H9 (cell line): ENCODE measurements at regions not wholly inside any gene's neighbourhood (a gene's known extent, or its start where the extent isn't known, plus 50 kb on each side); places are given as distances from the start of the nearest gene placed in this dataset.

Source experiments
- DNase-seq: peaks from one replicate; pipeline ENCODE4 v3.0.0-alpha.2; 2017
- H2AFZ ChIP-seq: one replicate; pipeline ENCODE4 v1.6.1; 2013; ENCODE audit warnings: mild to moderate bottlenecking, low read length, control low read depth, moderate library complexity
- H2AK5ac ChIP-seq: 2 replicates; pipeline ENCODE4 v1.6.1; 2013; ENCODE audit warnings: low read length, control low read depth, mixed read lengths; ENCODE audit not compliant: insufficient read length
- H2BK120ac ChIP-seq: one replicate; pipeline ENCODE4 v1.6.1; 2013; ENCODE audit warnings: low read depth, mild to moderate bottlenecking, low read length, control low read depth, inconsistent platforms; ENCODE audit not compliant: poor library complexity, severe bottlenecking
- H2BK12ac ChIP-seq: 2 replicates; pipeline ENCODE4 v1.6.1; 2013; ENCODE audit warnings: low read length, control low read depth, mixed read lengths, low read depth; ENCODE audit not compliant: insufficient read length
- H2BK15ac ChIP-seq: 2 replicates; pipeline ENCODE4 v1.6.1; 2013; ENCODE audit warnings: low read depth, low read length, control low read depth
- H2BK20ac ChIP-seq: one replicate; pipeline ENCODE4 v1.6.1; 2013; ENCODE audit warnings: low read depth, mild to moderate bottlenecking, low read length, control low read depth, inconsistent platforms; ENCODE audit not compliant: poor library complexity, severe bottlenecking
- H2BK5ac ChIP-seq: 2 replicates; pipeline ENCODE4 v1.6.1; 2013; ENCODE audit warnings: low read length, control low read depth, mixed read lengths; ENCODE audit not compliant: insufficient read length
- H3K14ac ChIP-seq: 2 replicates; pipeline ENCODE4 v1.6.1; 2013; ENCODE audit warnings: low read length, control low read depth; ENCODE audit not compliant: insufficient read depth
- H3K18ac ChIP-seq: 2 replicates; pipeline ENCODE4 v1.6.1; 2013; ENCODE audit warnings: low read depth, mild to moderate bottlenecking, mixed read lengths, low read length, control low read depth; ENCODE audit not compliant: insufficient read length
- H3K23ac ChIP-seq: 2 replicates; pipeline ENCODE4 v1.6.1; 2013; ENCODE audit warnings: low read length, control low read depth, mixed read lengths, low read depth; ENCODE audit not compliant: insufficient read length
- H3K23me2 ChIP-seq: 2 replicates; pipeline ENCODE4 v1.6.1; 2013; ENCODE audit warnings: low read depth, mild to moderate bottlenecking, mixed read lengths, low read length, control low read depth; ENCODE audit not compliant: insufficient read length, poor library complexity, severe bottlenecking
- H3K27ac ChIP-seq: 2 replicates; pipeline ENCODE4 v1.5.1; 2013; ENCODE audit warnings: low read length, control low read depth, mixed read lengths, low read depth; ENCODE audit not compliant: insufficient read length
- H3K27me3 ChIP-seq: 2 replicates; pipeline ENCODE4 v1.6.1; 2013; ENCODE audit warnings: low read length, control low read depth, inconsistent platforms; ENCODE audit not compliant: insufficient read depth
- H3K4ac ChIP-seq: 2 replicates; pipeline ENCODE4 v1.6.1; 2013; ENCODE audit warnings: low read depth, mild to moderate bottlenecking, control low read depth, inconsistent platforms, low read length, moderate library complexity
- H3K4me1 ChIP-seq: 2 replicates; pipeline ENCODE4 v1.6.1; 2013; ENCODE audit warnings: low read length, control low read depth, inconsistent platforms; ENCODE audit not compliant: insufficient read depth
- H3K4me2 ChIP-seq: 2 replicates; pipeline ENCODE4 v1.6.1; 2013; ENCODE audit warnings: low read length, control low read depth, mixed read lengths; ENCODE audit not compliant: insufficient read length, insufficient read depth
- H3K56ac ChIP-seq: 2 replicates; pipeline ENCODE4 v1.6.1; 2013; ENCODE audit warnings: low read depth, mild to moderate bottlenecking, mixed read lengths, low read length, control low read depth; ENCODE audit not compliant: insufficient read length
- H3K79me1 ChIP-seq: 2 replicates; pipeline ENCODE4 v1.6.1; 2013; ENCODE audit warnings: low read depth, mild to moderate bottlenecking, moderate library complexity, low read length, control low read depth, inconsistent platforms; ENCODE audit not compliant: insufficient read depth, poor library complexity, severe bottlenecking
- H3K79me2 ChIP-seq: 2 replicates; pipeline ENCODE4 v1.6.1; 2013; ENCODE audit warnings: low read length, control low read depth, inconsistent platforms; ENCODE audit not compliant: insufficient read depth
- H3K9ac ChIP-seq: 2 replicates; pipeline ENCODE4 v1.6.1; 2013; ENCODE audit warnings: low read length, control low read depth, mixed read lengths; ENCODE audit not compliant: insufficient read length; ENCODE audit errors: extremely low read depth
- H3K9me3 ChIP-seq: one replicate; pipeline ENCODE4 v1.6.1; 2013; ENCODE audit warnings: low read depth, low read length, inconsistent platforms; ENCODE audit not compliant: control insufficient read depth
- H3T11ph ChIP-seq: one replicate; pipeline ENCODE4 v1.6.1; 2013; ENCODE audit warnings: mild to moderate bottlenecking, low read length, control low read depth, inconsistent platforms
- H4K20me1 ChIP-seq: one replicate; pipeline ENCODE4 v1.6.1; 2013; ENCODE audit not compliant: control insufficient read depth, insufficient read length, insufficient read depth
- H4K5ac ChIP-seq: 2 replicates; pipeline ENCODE4 v1.6.1; 2013; ENCODE audit warnings: low read depth, mild to moderate bottlenecking, mixed read lengths, low read length, control low read depth; ENCODE audit not compliant: insufficient read length
- H4K8ac ChIP-seq: replicated peaks from 2 replicates; pipeline ENCODE4 v1.6.1; 2013; ENCODE audit warnings: low read length, control low read depth, mixed read lengths, low read depth; ENCODE audit not compliant: insufficient read length
- H4K91ac ChIP-seq: 2 replicates; pipeline ENCODE4 v1.6.1; 2013; ENCODE audit warnings: low read depth, mild to moderate bottlenecking, moderate library complexity, mixed read lengths, low read length, control low read depth; ENCODE audit not compliant: insufficient read length
- H3K27ac Mint-ChIP-seq, 3 experiments: 2 replicates in 2 of 3; 3 replicates in 1 of 3; pipeline ENCODE4 v1.8.0; 2020 to 2021; ENCODE audit warnings: mixed read lengths in 3 of 3, mild to moderate bottlenecking in 1 of 3, moderate library complexity in 1 of 3
- H3K27me3 Mint-ChIP-seq: 2 replicates; pipeline ENCODE4 v1.8.0; 2021; ENCODE audit warnings: low read depth, mild to moderate bottlenecking, moderate library complexity, mixed read lengths
- H3K36me3 Mint-ChIP-seq, 3 experiments: 2 replicates in 2 of 3; 3 replicates in 1 of 3; pipeline ENCODE4 v1.8.0; 2020 to 2021; ENCODE audit warnings: low read depth in 3 of 3, mixed read lengths in 3 of 3; ENCODE audit not compliant: insufficient read depth in 1 of 3
- H3K4me1 Mint-ChIP-seq, 2 experiments: 2 replicates each; pipeline ENCODE4 v1.8.0; 2020; ENCODE audit warnings: mixed read lengths in 2 of 2
- H3K4me3 Mint-ChIP-seq, 2 experiments: 2 replicates in 1 of 2; 3 replicates in 1 of 2; pipeline ENCODE4 v1.8.0; 2020 to 2021; ENCODE audit warnings: mild to moderate bottlenecking in 2 of 2, mixed read lengths in 2 of 2, moderate library complexity in 1 of 2
- H3K9me3 Mint-ChIP-seq, 2 experiments: 2 replicates in 1 of 2; 3 replicates in 1 of 2; pipeline ENCODE4 v1.8.0; 2020; ENCODE audit warnings: mild to moderate bottlenecking in 2 of 2, mixed read lengths in 2 of 2, moderate library complexity in 1 of 2
- CTCF ChIP-seq: fragments of 200-600 bp; sonication (generic); conservative IDR thresholded peaks from 3 replicates; pipeline ENCODE4 v1.8.0; 2021; ENCODE audit warnings: antibody characterized with exemption, mild to moderate bottlenecking
- WGBS: extraction: QIAGEN DNeasy Blood & Tissue Kit; methylation state at CpG from one replicate; pipeline ENCODE4 v1.1.7; 2013; ENCODE audit warnings: missing lambda C conversion rate, low lambda C conversion rate, mixed read lengths; ENCODE audit not compliant: insufficient read length; ENCODE audit errors: extremely low coverage; 5-methylcytosine and 5-hydroxymethylcytosine counted together

- no peak overlapping the region for H3K9ac ChIP-seq
- no CpG with 5 or more reads among the region's 4 CpGs for WGBS
Observed at GRCh38 chr14:50027816-50028215, 88.6 kb downstream of the VCPKMT start.

More at GRCh38 chr14:50027816-50028215, 88.6 kb downstream of the VCPKMT start:
- no peak overlapping the region for H3K4ac ChIP-seq
- H3K79me2 ChIP-seq, result no peaks in the 10 kb centered on the region
- DNase-seq, result no peak
- no peaks in the 10 kb centered on the region for H3K27me3 ChIP-seq
- peaks cover 5% of the 10 kb centered on the region for H3K27me3 Mint-ChIP-seq
- H2AK5ac ChIP-seq, result no peak overlapping the region
- no peak overlapping the region for H3K18ac ChIP-seq
- no peaks in the 10 kb centered on the region; the same call in 1 of the 2 replicates for H3K4me1 ChIP-seq
- no peaks in the 10 kb centered on the region for H3K79me1 ChIP-seq
- H2BK12ac ChIP-seq, result no peak overlapping the region
- H3K9me3 ChIP-seq, result no peaks in the 10 kb centered on the region
- no peak overlapping the region for H4K5ac ChIP-seq
- no peak overlapping the region for H3K27ac ChIP-seq
- H4K20me1 ChIP-seq, result no peaks in the 10 kb centered on the region
- no peak overlapping the region for H2BK120ac ChIP-seq
- no peak overlapping the region for H2AFZ ChIP-seq
- no peak overlapping the region for H3K4me2 ChIP-seq
- H3K27ac Mint-ChIP-seq, result peak overlapping the region in 1 of 3 experiments; percentile 10; a peak in 1 of 7 replicates
- no peak overlapping the region for H4K8ac ChIP-seq
- no peak overlapping the region for H3T11ph ChIP-seq
- no peak overlapping the region for H3K14ac ChIP-seq
- TF ChIP-seq CTCF, result no peak
- H4K91ac ChIP-seq, result no peak overlapping the region
- no peaks in the 10 kb centered on the region for H3K23me2 ChIP-seq
- no peak overlapping the region for H3K56ac ChIP-seq
- no peak overlapping the region for H2BK20ac ChIP-seq
- no peak overlapping the region for H3K4me3 Mint-ChIP-seq
- no peak overlapping the region for H3K23ac ChIP-seq
- no peak overlapping the region for H2BK5ac ChIP-seq
- peaks cover 3 to 5% of the 10 kb centered on the region in 2 experiments; a peak in 2 of 5 replicates for H3K9me3 Mint-ChIP-seq
- 0 out of 4 replicates have a peak, but pooled peaks cover 0 to 2% of the 10 kb centered on the region in 2 experiments for H3K4me1 Mint-ChIP-seq
- H2BK15ac ChIP-seq, result no peak overlapping the region
- no peaks in the 10 kb centered on the region; a peak in 1 of 7 replicates for H3K36me3 Mint-ChIP-seq
